Tibial nerve (tissue), 4 donors: ENCODE measurements at regions not wholly inside any gene's neighbourhood (a gene's known extent, or its start where the extent isn't known, plus 50 kb on each side); places are given as distances from the start of the nearest gene placed in this dataset.
"Not testable (repeated sequence)": the region's sequence is repeated elsewhere in the genome, so short reads cannot be mapped to it uniquely, and the experiment has no call there.

Source experiments
- CTCF ChIP-seq, 5 experiments: fragments of 200-600 bp in 3 of 5; fragments of 450-650 bp in 2 of 5; sonication (generic) in 3 of 5; IDR thresholded peaks; one replicate each; pipeline ENCODE4 v1.5.1; 2016 to 2019; ENCODE audit warnings: antibody characterized with exemption in 5 of 5, mild to moderate bottlenecking in 3 of 5, moderate library complexity in 2 of 5
- EP300 ChIP-seq, 2 donors: sonication (generic); formaldehyde crosslinking; IDR thresholded peaks; one replicate each; pipeline ENCODE4 v1.6.1; 2017; ENCODE audit warnings: antibody characterized with exemption in 2 of 2, mild to moderate bottlenecking in 1 of 2
- POLR2A ChIP-seq, 2 donors: fragments of 450-650 bp; IDR thresholded peaks; one replicate each; pipeline ENCODE4 v1.6.1; 2017; ENCODE audit warnings: antibody characterized with exemption in 2 of 2, mild to moderate bottlenecking in 2 of 2, moderate library complexity in 2 of 2

GRCh38 chr11:49352868-49353267, 144.5 kb upstream of the FOLH1 start:
- not testable (repeated sequence) for TF ChIP-seq CTCF, POLR2A, EP300 (IDR thresholded peaks at IDR 0.05)
